PC-3 (cell line): ENCODE measurements at regions not wholly inside any gene's neighbourhood (a gene's known extent, or its start where the extent isn't known, plus 50 kb on each side); places are given as distances from the start of the nearest gene placed in this dataset.

Experiments
- CTCF ChIP-seq: fragments of 300-600 bp; sonication (generic); conservative IDR thresholded peaks from 2 replicates; pipeline ENCODE4 v1.5.1; 2017; ENCODE audit warnings: antibody characterized with exemption, low read depth, mild to moderate bottlenecking, low read length
- EZH2 ChIP-seq: fragments of 300-600 bp; sonication (generic); IDR thresholded peaks from one replicate; pipeline ENCODE4 v1.6.1; 2017; ENCODE audit warnings: antibody characterized with exemption, mild to moderate bottlenecking, low read length; ENCODE audit not compliant: unreplicated experiment

- TF ChIP-seq EZH2 (no peak), CTCF (no peak)
Observed at GRCh38 chr4:144808034-144808433, 162.1 kb downstream of the HHIP start.
